Fibroblast of mammary gland (primary cell): ENCODE measurements at regions not wholly inside any gene's neighbourhood (a gene's known extent, or its start where the extent isn't known, plus 50 kb on each side); places are given as distances from the start of the nearest gene placed in this dataset.

Source experiments
- DNase-seq: peaks from one replicate; pipeline ENCODE4 v3.0.0-alpha.2; 2010; ENCODE audit warnings: low read depth
- H3K4me3 ChIP-seq: 2 replicates; pipeline ENCODE4 v1.5.1; 2011; ENCODE audit warnings: low read depth, mild to moderate bottlenecking, low read length, moderate library complexity; ENCODE audit not compliant: control insufficient read depth
- TF ChIP-seq, protein P1 (sequence below): conservative IDR thresholded peaks from 2 replicates; pipeline ENCODE4 v1.5.1; 2011; ENCODE audit warnings: low read depth, low read length, inconsistent platforms; ENCODE audit not compliant: control insufficient read depth, insufficient read depth

DNA sequence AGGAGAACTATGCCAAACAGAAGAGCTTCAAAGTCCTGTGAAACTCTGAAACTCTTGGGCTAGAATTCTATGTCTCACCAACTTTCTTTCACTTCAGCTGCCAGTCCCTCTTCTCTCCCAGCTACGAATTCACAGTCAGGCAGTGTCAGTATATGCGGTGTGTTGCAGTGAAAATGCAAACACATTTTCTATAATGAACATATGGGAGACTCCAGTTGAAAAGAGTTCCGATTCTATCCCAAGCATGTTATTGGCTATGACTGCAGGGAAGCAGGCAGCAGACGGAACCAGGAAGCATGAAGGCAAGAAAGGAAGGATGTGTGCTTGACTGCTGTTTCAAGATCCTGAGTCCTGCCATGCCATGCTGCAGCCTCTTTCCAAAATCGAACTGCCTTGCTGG lies 515.7 kb upstream of the TLE4 start:
- TF ChIP-seq, protein P1, sequence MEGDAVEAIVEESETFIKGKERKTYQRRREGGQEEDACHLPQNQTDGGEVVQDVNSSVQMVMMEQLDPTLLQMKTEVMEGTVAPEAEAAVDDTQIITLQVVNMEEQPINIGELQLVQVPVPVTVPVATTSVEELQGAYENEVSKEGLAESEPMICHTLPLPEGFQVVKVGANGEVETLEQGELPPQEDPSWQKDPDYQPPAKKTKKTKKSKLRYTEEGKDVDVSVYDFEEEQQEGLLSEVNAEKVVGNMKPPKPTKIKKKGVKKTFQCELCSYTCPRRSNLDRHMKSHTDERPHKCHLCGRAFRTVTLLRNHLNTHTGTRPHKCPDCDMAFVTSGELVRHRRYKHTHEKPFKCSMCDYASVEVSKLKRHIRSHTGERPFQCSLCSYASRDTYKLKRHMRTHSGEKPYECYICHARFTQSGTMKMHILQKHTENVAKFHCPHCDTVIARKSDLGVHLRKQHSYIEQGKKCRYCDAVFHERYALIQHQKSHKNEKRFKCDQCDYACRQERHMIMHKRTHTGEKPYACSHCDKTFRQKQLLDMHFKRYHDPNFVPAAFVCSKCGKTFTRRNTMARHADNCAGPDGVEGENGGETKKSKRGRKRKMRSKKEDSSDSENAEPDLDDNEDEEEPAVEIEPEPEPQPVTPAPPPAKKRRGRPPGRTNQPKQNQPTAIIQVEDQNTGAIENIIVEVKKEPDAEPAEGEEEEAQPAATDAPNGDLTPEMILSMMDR, result no peak
- no peak for DNase-seq
- no peak overlapping the region for H3K4me3 ChIP-seq

DNA sequence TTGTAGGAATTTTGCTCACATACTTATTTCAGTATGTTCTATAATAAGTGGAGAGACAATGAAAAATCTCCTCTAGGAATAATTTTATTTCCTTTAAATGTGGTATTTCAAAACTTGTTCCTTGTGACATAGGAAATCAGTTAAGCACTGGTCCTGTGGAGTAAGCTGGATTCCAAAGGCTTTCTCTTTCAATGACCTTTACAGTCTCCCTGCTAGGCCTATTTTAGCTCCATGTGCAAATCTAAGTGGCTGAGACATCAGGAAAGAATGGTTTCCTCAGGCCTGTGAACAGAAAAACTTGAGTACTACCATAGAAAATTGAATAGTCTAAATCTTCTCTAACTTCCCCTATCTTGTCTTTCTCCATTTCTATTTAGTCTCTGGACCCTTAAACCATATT lies 514.2 kb upstream of the TLE4 start:
- TF ChIP-seq, protein P1, result no peak
- no peak for DNase-seq

DNA sequence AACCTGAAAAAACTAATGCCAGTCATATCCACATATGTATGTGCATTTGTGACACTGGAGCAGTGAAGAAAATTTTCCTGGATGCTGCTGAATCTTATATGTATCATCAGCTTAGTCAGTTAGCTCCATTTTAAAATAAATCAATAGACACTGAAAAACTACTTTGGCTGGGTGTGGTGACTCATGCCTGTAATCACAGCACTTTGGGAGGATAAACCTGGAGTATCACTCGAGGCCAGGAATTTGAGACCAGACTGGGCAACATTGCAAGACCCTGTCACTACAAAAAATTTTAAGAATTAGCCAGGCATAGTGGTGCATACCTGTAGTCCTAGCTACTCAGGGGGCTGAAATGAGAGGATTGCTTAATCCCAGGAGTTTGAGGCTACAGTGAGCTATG lies 511.0 kb upstream of the TLE4 start:
- peak; percentile 1 for DNase-seq
- TF ChIP-seq, protein P1, result no peak
- no peak overlapping the region for H3K4me3 ChIP-seq

More for the DNA sequence above, 514.2 kb upstream of the TLE4 start:
- H3K4me3 ChIP-seq, result no peak overlapping the region

DNA sequence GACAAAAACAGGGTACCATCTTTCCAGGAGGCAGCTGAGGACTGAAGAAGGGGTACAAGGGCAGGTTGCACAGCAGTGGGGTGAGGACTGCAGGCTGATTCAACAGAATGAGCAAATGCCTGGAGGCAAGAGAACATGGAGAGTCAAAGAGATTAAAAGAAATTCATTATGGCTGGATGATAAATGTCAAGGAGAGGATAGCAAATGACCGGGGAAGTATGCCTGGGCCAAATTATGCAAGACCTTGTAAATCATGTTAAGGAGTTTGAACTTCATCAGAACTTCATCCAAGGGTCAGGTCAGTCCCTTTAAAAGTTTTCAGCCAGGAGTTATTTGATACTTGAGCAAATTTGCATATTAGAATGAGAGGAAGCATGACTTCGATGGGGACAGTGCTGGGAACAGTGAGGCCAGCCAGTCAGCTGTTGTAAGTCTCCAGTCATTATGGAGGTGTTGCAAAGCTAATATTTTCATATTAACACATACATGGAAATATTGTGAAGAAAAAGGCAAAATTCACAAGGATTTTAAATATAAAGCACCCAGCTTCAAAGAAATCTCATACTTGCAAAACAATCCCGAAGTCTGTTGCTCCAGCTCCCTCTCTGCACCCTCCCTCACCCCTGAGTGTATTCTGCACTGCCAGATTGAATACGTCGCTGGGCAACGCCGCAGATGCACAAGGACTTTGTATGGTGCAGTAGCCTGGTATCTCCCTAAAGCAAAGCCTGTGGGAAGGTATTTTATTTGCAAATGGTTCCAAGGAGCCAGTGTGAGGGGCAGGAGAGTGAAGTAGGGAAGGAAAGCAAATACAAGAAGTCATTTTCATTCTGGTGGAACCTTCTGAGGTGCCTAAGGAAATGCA lies 509.8 kb upstream of the TLE4 start:
- TF ChIP-seq, protein P1, result no peak
- no peak overlapping the region for H3K4me3 ChIP-seq
- DNase-seq, result no peak

DNA sequence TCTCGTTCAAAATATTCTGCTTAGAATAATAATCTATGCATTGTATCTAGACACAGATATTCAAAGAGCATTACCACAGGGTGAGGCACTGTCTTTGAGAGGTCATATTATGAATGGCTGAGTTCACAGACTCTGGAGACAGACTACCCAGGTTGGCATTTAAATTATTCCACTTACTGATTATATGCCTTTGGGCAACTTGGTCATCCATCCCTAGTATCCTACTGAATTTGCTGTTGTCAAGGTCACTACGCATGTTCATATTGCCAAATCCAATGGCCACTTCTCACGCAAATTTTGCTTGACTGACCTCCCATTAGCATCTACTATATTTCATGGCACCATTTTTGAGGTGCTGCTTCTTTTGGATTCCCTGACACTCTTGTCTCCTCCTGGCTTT lies 498.6 kb upstream of the TLE4 start:
- TF ChIP-seq, protein P1, result no peak
- no peak for DNase-seq
- no peak overlapping the region for H3K4me3 ChIP-seq

DNA sequence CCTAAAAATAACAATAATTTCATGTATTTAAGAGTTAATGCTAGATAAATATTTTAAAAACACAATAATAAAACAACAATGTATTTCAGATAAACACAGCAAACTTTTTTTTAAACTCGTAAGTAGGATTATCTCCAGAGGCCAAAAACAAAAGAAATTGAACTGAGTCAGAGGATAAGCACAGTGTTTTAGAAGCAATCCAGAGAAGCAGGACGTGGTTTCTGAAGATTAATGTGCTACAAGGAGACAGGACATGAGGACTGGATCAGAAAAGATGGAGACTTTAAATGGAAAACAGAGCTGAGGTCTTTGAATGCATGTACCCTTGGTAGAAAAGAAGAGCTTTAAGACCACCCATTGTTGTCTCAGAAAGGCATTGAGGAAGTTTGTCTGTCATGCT lies 491.2 kb upstream of the TLE4 start:
- TF ChIP-seq, protein P1, result no peak
- H3K4me3 ChIP-seq, result no peak overlapping the region
- DNase-seq, result no peak

DNA sequence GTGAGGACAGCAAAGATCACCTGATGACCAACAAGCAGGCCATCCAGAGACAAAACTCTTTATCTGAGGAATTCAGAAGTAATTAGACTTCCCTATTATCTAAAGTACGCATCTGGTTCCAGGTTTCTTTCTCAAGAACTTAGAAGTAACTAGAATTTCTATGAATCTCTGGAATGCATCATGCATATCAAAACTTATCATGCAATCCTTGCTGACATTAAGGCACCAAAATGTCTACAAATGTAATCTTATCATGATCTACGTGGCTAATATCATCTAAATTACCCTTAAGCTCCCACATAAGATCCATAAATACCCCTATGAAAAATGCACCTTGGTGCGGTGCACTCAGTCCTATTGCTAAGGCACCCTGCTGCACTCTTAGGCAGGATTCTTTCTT lies 488.1 kb upstream of the TLE4 start:
- TF ChIP-seq, protein P1, result no peak
- no peak for DNase-seq

More for the DNA sequence above, 488.1 kb upstream of the TLE4 start:
- H3K4me3 ChIP-seq, result no peak overlapping the region
